ENCODE measurements at regions not wholly inside any gene's neighbourhood (a gene's known extent, or its start where the extent isn't known, plus 50 kb on each side); places are given as distances from the start of the nearest gene placed in this dataset.

- no peak for TF ChIP-seq POLR2AphosphoS5 (IDR thresholded peaks at IDR 0.05; ENCODE audit: low read length)
- TF ChIP-seq CTCF (IDR thresholded peaks at IDR 0.05 in 2 of 3, conservative IDR thresholded peaks at IDR 0.05 in 1 of 3; ENCODE audit: control insufficient read depth in 2 of 3, extremely low read depth in 1 of 3, insufficient read depth in 1 of 3, low read depth in 3 of 3, low read length in 3 of 3), result no peak
- TF ChIP-seq POLR2A (IDR thresholded peaks at IDR 0.05; ENCODE audit: low read depth, low read length), result no peak
- TF ChIP-seq EGR1 (IDR thresholded peaks at IDR 0.05; ENCODE audit: borderline replicate concordance in 1 of 2, low read depth in 2 of 2, low read length in 2 of 2), result no peak
- TF ChIP-seq, protein P1, sequence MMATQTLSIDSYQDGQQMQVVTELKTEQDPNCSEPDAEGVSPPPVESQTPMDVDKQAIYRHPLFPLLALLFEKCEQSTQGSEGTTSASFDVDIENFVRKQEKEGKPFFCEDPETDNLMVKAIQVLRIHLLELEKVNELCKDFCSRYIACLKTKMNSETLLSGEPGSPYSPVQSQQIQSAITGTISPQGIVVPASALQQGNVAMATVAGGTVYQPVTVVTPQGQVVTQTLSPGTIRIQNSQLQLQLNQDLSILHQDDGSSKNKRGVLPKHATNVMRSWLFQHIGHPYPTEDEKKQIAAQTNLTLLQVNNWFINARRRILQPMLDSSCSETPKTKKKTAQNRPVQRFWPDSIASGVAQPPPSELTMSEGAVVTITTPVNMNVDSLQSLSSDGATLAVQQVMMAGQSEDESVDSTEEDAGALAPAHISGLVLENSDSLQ (IDR thresholded peaks at IDR 0.05), result no peak
- no peak for TF ChIP-seq CEBPB (IDR thresholded peaks at IDR 0.05; ENCODE audit: borderline replicate concordance in 1 of 2, low read depth in 2 of 2, low read length in 2 of 2)
- TF ChIP-seq CBX5 (IDR thresholded peaks at IDR 0.05; ENCODE audit: low read depth), result no peak
- no peak for TF ChIP-seq EZH2 (IDR thresholded peaks at IDR 0.05; ENCODE audit: borderline replicate concordance, control insufficient read depth, low read depth, low read length)
- TF ChIP-seq FOXK2 (IDR thresholded peaks at IDR 0.05), result no peak
- TF ChIP-seq TBL1XR1 (IDR thresholded peaks at IDR 0.05; ENCODE audit: low read depth, low read length), result no peak
- TF ChIP-seq EP300 (IDR thresholded peaks at IDR 0.05; ENCODE audit: borderline replicate concordance in 1 of 2, control insufficient read depth in 1 of 2, low read depth in 2 of 2, low read length in 2 of 2), result no peak
- TF ChIP-seq HDGF (IDR thresholded peaks at IDR 0.05), result no peak
- TF ChIP-seq, protein P2, sequence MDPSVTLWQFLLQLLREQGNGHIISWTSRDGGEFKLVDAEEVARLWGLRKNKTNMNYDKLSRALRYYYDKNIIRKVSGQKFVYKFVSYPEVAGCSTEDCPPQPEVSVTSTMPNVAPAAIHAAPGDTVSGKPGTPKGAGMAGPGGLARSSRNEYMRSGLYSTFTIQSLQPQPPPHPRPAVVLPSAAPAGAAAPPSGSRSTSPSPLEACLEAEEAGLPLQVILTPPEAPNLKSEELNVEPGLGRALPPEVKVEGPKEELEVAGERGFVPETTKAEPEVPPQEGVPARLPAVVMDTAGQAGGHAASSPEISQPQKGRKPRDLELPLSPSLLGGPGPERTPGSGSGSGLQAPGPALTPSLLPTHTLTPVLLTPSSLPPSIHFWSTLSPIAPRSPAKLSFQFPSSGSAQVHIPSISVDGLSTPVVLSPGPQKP (IDR thresholded peaks at IDR 0.05; ENCODE audit: low read depth, low read length), result no peak
These were observed 187.1 kb downstream of the LMO4 start for GRCh38 chr1:87515781-87516180.

All from GM12878 (cell line).